HS-5 (cell line): ENCODE measurements at regions not wholly inside any gene's neighbourhood (a gene's known extent, or its start where the extent isn't known, plus 50 kb on each side); places are given as distances from the start of the nearest gene placed in this dataset.
"Not testable (repeated sequence)": the region's sequence is repeated elsewhere in the genome, so short reads cannot be mapped to it uniquely, and the experiment has no call there.

ENCODE experiments used
- DNase-seq: peaks from one replicate; pipeline ENCODE4 v3.0.0-alpha.2; 2012; ENCODE audit warnings: low read depth

- DNase-seq: peak; percentile 92
Observed at GRCh38 chr2:38146907-38147307, 71.0 kb upstream of the CYP1B1 start.

GRCh38 chr2:38146275-38146906 lies 70.4 kb upstream of the CYP1B1 start:
- peak; percentile 58 for DNase-seq

GRCh38 chr2:38145236-38145635 lies 69.3 kb upstream of the CYP1B1 start:
- DNase-seq: no peak

GRCh38 chr2:38142627-38143026 lies 66.7 kb upstream of the CYP1B1 start:
- no peak for DNase-seq

GRCh38 chr2:38141501-38141900 lies 65.5 kb upstream of the CYP1B1 start:
- no peak for DNase-seq

- no peak for DNase-seq
Observed at GRCh38 chr2:38138996-38139395, 63.0 kb upstream of the CYP1B1 start.

GRCh38 chr2:38138419-38138818 lies 62.5 kb upstream of the CYP1B1 start:
- DNase-seq: no peak

- DNase-seq: not testable (repeated sequence)
Observed at GRCh38 chr2:38137958-38138357, 62.0 kb upstream of the CYP1B1 start.

- no peak for DNase-seq
Observed at GRCh38 chr2:38131676-38132075, 55.7 kb upstream of the CYP1B1 start.

GRCh38 chr2:38130876-38131275 lies 54.9 kb upstream of the CYP1B1 start:
- DNase-seq: no peak

GRCh38 chr2:38129987-38130386 lies 54.0 kb upstream of the CYP1B1 start:
- no peak for DNase-seq

GRCh38 chr2:38129481-38129880 lies 53.5 kb upstream of the CYP1B1 start:
- DNase-seq: no peak

- DNase-seq: no peak
Observed at GRCh38 chr2:38128653-38129052, 52.7 kb upstream of the CYP1B1 start.

GRCh38 chr2:38127277-38127676 lies 51.3 kb upstream of the CYP1B1 start:
- DNase-seq: no peak

- no peak for DNase-seq
Observed at GRCh38 chr2:38125842-38126241, 49.9 kb upstream of the CYP1B1 start.
